OCI-LY7 (cell line): ENCODE measurements at regions not wholly inside any gene's neighbourhood (a gene's known extent, or its start where the extent isn't known, plus 50 kb on each side); places are given as distances from the start of the nearest gene placed in this dataset.
A peak's percentile ranks its signal among the peaks of the same experiment; 100 is the strongest.

Experiments used
- BruUV-seq: library from RNA; stranded (reverse); fragments of 400-500 nt; replicated peaks from 2 replicates; lab custom pipeline; 2021; lab: Mats Ljungman, UMichigan
- CTCF ChIA-PET: fragments of 300-600 bp; sonication (Branson Sonifier 250); formaldehyde crosslinking; loops from one replicate; lab custom pipeline; 2022; ENCODE audit warnings: antibody characterized with exemption; ENCODE audit not compliant: unreplicated experiment; lab: Charles Lee
- POLR2A ChIA-PET: fragments of 300-600 bp; sonication (Branson Sonifier 250); formaldehyde crosslinking; loops from one replicate; lab custom pipeline; 2022; ENCODE audit warnings: antibody characterized with exemption; lab: Charles Lee
- DNase-seq: peaks from one replicate; pipeline ENCODE4 v3.0.0-alpha.2; 2015; ENCODE audit warnings: low spot score
- H2AFZ ChIP-seq: fragments of 200-600 bp; sonication (generic), shearing (Covaris generic); 2 replicates; pipeline ENCODE4 v1.6.1; 2014; ENCODE audit warnings: mild to moderate bottlenecking, antibody characterized with exemption, low read length, moderate library complexity
- H3K27ac ChIP-seq: fragments of 200-600 bp; sonication (generic); 2 replicates; pipeline ENCODE4 v1.5.1; 2014; ENCODE audit warnings: mixed run types, low read depth, mild to moderate bottlenecking, moderate library complexity, low read length, inconsistent platforms; ENCODE audit not compliant: poor library complexity, severe bottlenecking
- H3K36me3 ChIP-seq: fragments of 200-600 bp; sonication (generic); 2 replicates; pipeline ENCODE4 v1.6.1; 2014; ENCODE audit warnings: mild to moderate bottlenecking, antibody characterized with exemption, low read length, moderate library complexity, mixed read lengths; ENCODE audit not compliant: insufficient read depth
- H3K4me1 ChIP-seq: fragments of 200-600 bp; sonication (generic); 2 replicates; pipeline ENCODE4 v1.5.1; 2014; ENCODE audit warnings: mild to moderate bottlenecking, low read length; ENCODE audit not compliant: insufficient read depth, poor library complexity, severe bottlenecking
- H3K4me2 ChIP-seq: fragments of 200-600 bp; sonication (generic); 2 replicates; pipeline ENCODE4 v1.6.1; 2014; ENCODE audit warnings: mild to moderate bottlenecking, low read length
- H3K4me3 ChIP-seq: fragments of 200-600 bp; sonication (generic); 2 replicates; pipeline ENCODE4 v1.5.1; 2014; ENCODE audit warnings: mild to moderate bottlenecking, low read depth, low read length; ENCODE audit not compliant: poor library complexity, severe bottlenecking
- H3K79me2 ChIP-seq: fragments of 200-600 bp; sonication (generic); 2 replicates; pipeline ENCODE4 v1.6.1; 2016; ENCODE audit warnings: low read depth, mild to moderate bottlenecking, low read length, moderate library complexity, mixed read lengths; ENCODE audit not compliant: insufficient read depth
- H3K9me2 ChIP-seq: fragments of 200-600 bp; sonication (generic); 2 replicates; pipeline ENCODE4 v1.6.1; 2016; ENCODE audit warnings: mild to moderate bottlenecking, low read length, mixed read lengths; ENCODE audit not compliant: insufficient read depth
- H3K9me3 ChIP-seq: fragments of 200-600 bp; sonication (generic); 2 replicates; pipeline ENCODE4 v1.6.1; 2014; ENCODE audit warnings: mild to moderate bottlenecking, mixed run types, low read length, mixed read lengths
- H4K20me1 ChIP-seq: fragments of 200-600 bp; sonication (generic); 2 replicates; pipeline ENCODE4 v1.6.1; 2014; ENCODE audit warnings: mild to moderate bottlenecking, antibody characterized with exemption, low read length, moderate library complexity, mixed read lengths; ENCODE audit not compliant: insufficient read depth
- CTCF ChIP-seq: fragments of 200-600 bp; sonication (generic); conservative IDR thresholded peaks from 2 replicates; pipeline ENCODE4 v1.5.1; 2014; ENCODE audit warnings: mild to moderate bottlenecking, antibody characterized with exemption, low read length, moderate library complexity, mixed read lengths
- EZH2phosphoT487 ChIP-seq: fragments of 200-600 bp; sonication (generic); IDR thresholded peaks from 2 replicates; pipeline ENCODE4 v1.6.1; 2018; ENCODE audit warnings: low read depth, borderline replicate concordance, mild to moderate bottlenecking, mixed run types, antibody characterized with exemption, low read length, moderate library complexity, mixed read lengths
- intact Hi-C: fragments of 100-400 bp; cut with micrococcal nuclease; formaldehyde crosslinking; loops from one replicate; pipeline ENCODE4 v1.10.0; 2022; ENCODE audit not compliant: unreplicated experiment

GRCh38 chr4:118587116-118587831, 97.9 kb upstream of the METTL14 start:
- TF ChIP-seq EZH2phosphoT487: no peak
- no peak for TF ChIP-seq CTCF
- no peaks in the 10 kb centered on the region for H3K9me2 ChIP-seq
- no peak for DNase-seq
- H3K9me3 ChIP-seq: no peaks in the 10 kb centered on the region
- ChIA-PET CTCF (no interaction called here), POLR2A (interaction anchor here (0.6 kb wide), 1 partner anchor 113 kb away, joined by 4 read pairs; no protein-coding TSS in a partner anchor)
- no peaks in the 10 kb centered on the region for H4K20me1 ChIP-seq
- no peak overlapping the region for H3K4me3 ChIP-seq
- H3K4me2 ChIP-seq: no peak overlapping the region
- H3K36me3 ChIP-seq: no peaks in the 10 kb centered on the region
- peaks cover 6% of the 10 kb centered on the region; the same call in 1 of the 2 replicates for H3K79me2 ChIP-seq
- no peak overlapping the region; the same call in 1 of the 2 replicates for H2AFZ ChIP-seq
- no peak overlapping the region for H3K27ac ChIP-seq
- intact Hi-C loops: no loop called here
- peaks cover 27% of the 10 kb centered on the region for H3K4me1 ChIP-seq
- no TSS peak for BruUV-seq

- BruUV-seq: no TSS peak
- H2AFZ ChIP-seq: 0 out of 2 replicates have a peak overlapping the region, but pooled peaks have one; percentile 8
- POLR2A ChIA-PET: no interaction called here
- no peaks in the 10 kb centered on the region for H3K9me3 ChIP-seq
- no peak for DNase-seq
- H3K36me3 ChIP-seq: no peaks in the 10 kb centered on the region
- H3K4me2 ChIP-seq: no peak overlapping the region
- CTCF ChIA-PET: no interaction called here
- no peak for TF ChIP-seq EZH2phosphoT487
- no peak for TF ChIP-seq CTCF
- H4K20me1 ChIP-seq: no peaks in the 10 kb centered on the region
- no peak overlapping the region for H3K4me3 ChIP-seq
- H3K4me1 ChIP-seq: peaks cover 27% of the 10 kb centered on the region
- H3K79me2 ChIP-seq: peaks cover 9% of the 10 kb centered on the region; the same call in 1 of the 2 replicates
- no peak overlapping the region for H3K27ac ChIP-seq
- no peaks in the 10 kb centered on the region for H3K9me2 ChIP-seq
- intact Hi-C loops: no loop called here
These were observed 97.2 kb upstream of the METTL14 start for GRCh38 chr4:118587946-118588345.
